Epithelial cell of esophagus (primary cell): ENCODE measurements at regions not wholly inside any gene's neighbourhood (a gene's known extent, or its start where the extent isn't known, plus 50 kb on each side); places are given as distances from the start of the nearest gene placed in this dataset.

Source experiments
- DNase-seq: peaks from one replicate; pipeline ENCODE4 v3.0.0; 2010; ENCODE audit warnings: low read depth
- H3K4me3 ChIP-seq: 2 replicates; pipeline ENCODE4 v1.5.1; 2011; ENCODE audit warnings: mild to moderate bottlenecking, low read length, control low read depth
- TF ChIP-seq, protein P1 (sequence below): IDR thresholded peaks from 2 replicates; pipeline ENCODE4 v1.5.1; 2011; ENCODE audit warnings: low read depth, mild to moderate bottlenecking, low read length, control low read depth, inconsistent platforms; ENCODE audit not compliant: insufficient read depth; ENCODE audit errors: missing control alignments

DNA sequence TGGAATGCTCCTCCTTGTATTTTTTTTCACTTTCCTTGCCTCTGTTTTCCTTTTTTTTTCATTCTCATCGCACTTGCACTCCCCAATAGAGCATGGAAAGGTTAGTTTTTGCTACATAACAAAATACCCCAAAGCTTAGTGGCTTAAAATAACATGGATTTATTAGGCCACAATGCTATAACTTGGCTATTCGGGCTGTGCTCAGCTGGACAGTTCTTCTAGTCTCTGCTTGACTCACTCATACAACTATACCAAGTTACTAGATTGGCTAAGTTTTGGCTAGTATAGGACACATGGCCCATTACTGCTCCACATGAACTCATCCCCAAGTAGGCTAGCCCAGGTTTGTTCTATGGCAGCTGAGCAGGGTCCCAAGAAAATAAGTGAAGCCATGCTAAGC lies 94.5 kb upstream of the ANKEF1 start:
- TF ChIP-seq, protein P1, sequence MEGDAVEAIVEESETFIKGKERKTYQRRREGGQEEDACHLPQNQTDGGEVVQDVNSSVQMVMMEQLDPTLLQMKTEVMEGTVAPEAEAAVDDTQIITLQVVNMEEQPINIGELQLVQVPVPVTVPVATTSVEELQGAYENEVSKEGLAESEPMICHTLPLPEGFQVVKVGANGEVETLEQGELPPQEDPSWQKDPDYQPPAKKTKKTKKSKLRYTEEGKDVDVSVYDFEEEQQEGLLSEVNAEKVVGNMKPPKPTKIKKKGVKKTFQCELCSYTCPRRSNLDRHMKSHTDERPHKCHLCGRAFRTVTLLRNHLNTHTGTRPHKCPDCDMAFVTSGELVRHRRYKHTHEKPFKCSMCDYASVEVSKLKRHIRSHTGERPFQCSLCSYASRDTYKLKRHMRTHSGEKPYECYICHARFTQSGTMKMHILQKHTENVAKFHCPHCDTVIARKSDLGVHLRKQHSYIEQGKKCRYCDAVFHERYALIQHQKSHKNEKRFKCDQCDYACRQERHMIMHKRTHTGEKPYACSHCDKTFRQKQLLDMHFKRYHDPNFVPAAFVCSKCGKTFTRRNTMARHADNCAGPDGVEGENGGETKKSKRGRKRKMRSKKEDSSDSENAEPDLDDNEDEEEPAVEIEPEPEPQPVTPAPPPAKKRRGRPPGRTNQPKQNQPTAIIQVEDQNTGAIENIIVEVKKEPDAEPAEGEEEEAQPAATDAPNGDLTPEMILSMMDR, result no peak
- no peak for DNase-seq
- no peak overlapping the region for H3K4me3 ChIP-seq

DNA sequence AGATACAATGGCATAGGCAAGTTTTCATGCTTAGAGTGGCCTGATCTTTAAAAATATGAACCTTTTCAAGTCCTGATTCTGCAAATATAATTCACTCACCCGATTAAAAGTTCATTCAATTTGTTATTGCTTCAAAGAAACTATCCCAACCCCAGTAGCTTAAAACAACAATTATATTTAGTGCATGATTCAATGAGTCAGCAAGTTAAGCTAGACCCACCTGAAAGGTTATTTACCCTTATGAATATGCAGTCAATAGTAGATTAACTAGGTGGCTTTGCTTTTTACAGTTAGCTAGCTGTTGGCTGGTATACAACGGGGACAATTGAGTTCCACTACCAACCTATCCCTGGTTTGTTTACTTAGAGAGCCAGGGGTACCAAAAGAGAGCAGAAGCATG lies 95.6 kb upstream of the ANKEF1 start:
- TF ChIP-seq, protein P1, result no peak
- no peak overlapping the region for H3K4me3 ChIP-seq
- no peak for DNase-seq

DNA sequence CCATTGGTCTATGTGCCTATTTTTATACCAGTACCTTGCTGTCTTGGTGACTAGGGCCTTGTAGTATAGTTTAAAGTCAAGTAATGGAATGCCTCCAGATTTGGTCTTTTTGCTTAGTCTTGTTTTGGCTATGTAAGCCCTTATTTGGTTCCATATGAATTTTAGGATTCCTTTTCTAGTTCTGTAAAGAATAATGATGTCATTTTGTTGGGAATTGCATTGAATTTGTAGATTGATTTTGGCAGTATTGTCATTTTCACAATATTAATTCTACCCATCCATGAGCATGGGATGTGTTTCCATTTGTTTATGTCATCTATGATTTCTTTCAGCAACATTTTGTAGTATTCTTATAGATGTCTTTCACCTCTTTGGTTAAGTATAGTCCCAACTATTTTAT lies 96.4 kb upstream of the PAK5 start:
- H3K4me3 ChIP-seq, result no peak overlapping the region
- DNase-seq, result no peak
- TF ChIP-seq, protein P1, result no peak

DNA sequence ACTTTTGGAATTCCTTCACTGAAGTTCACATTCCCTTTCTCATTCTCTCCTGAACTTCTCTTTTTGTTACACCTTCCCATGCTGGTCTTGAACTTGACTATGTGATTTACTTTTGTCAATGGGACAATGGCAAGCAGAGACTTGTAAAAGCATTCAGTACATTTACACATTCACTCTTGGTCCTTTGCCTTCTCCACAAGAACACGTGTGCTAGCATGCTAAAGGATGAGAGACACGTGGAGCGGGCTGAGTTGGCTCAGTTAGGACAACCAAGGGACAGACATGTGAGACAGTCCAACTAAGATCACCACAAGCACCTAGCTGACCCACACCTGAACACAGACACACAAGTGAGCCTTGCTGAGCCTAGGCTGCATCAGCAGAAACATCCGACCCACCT lies 91.3 kb upstream of the PAK5 start:
- no peak overlapping the region for H3K4me3 ChIP-seq
- peak; percentile 58 for DNase-seq
- TF ChIP-seq, protein P1, result no peak

DNA sequence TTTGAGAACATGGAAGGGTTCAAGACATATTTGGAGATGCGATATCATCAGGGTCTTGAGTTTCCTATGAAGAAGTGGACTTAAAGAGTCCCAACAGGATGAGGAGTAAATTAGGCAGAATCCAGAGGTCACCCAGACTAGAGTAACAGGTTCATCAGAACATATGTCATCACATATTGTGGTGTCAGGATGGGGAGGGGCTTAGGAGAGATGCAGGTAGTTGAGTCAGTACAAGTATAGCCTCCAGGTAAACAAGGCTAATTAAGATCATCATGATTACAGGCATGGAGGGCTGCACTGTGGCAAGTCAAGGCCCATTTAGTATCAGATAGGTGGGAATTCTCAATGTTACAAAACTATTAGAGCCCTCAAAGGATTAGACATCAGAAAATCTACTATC lies 90.1 kb upstream of the PAK5 start:
- TF ChIP-seq, protein P1, result no peak
- DNase-seq, result peak; percentile 87
- no peak overlapping the region for H3K4me3 ChIP-seq

DNA sequence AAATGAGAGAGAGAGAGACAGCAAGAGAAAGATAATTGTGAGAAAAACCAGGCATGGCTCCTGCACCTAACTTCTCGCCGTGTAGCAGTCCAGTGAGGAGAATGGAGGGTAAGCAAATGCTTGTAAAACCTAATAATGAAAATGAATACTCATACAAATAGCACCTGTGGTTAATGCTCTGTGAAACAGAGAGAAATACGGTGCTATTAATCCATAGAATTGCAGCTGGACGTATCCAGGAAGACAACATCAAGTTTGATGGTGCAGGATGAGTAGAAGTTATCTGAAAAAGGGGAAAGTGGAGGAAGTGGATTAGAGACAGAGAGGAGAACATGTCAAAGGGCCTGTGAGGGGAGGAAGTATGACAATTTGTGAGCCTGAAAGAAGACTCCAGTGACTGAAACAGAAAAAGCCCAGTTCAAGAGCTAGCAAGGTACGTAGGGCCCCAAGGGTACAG lies 89.4 kb upstream of the PAK5 start:
- DNase-seq, result no peak
- TF ChIP-seq, protein P1, result no peak

DNA sequence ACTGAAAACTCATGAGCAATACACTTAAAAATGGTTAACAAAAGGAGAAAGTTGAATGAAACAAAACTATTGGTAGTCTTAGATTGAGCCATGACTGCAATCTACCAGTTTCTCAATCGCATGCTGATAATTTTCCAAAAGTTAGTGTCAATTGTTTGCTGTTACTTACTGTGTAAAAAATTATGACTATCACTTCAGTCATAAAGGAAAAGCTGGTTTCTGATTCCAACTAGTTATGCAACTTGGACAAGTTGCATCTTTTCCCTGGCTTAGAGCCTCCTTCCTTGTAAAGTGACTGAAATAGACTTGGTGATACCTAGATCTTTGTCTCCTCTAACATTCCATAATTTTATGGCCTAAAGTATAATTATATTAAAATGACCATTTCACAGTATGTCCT lies 88.3 kb upstream of the PAK5 start:
- no peak overlapping the region for H3K4me3 ChIP-seq
- TF ChIP-seq, protein P1, result no peak
- DNase-seq, result peak; percentile 91

More for the DNA sequence above, 89.4 kb upstream of the PAK5 start:
- H3K4me3 ChIP-seq, result no peak overlapping the region
